ENCODE measurements at regions not wholly inside any gene's neighbourhood (a gene's known extent, or its start where the extent isn't known, plus 50 kb on each side); places are given as distances from the start of the nearest gene placed in this dataset.

GRCh38 chr4:115780268-115780667, 666.8 kb upstream of the NDST4 start:
- ATAC-seq (no peak), DNase-seq (no peak)
- H3K36me3 ChIP-seq = no peaks in the 10 kb centered on the region
- H3K27ac ChIP-seq = no peak overlapping the region
- no peaks in the 10 kb centered on the region for H3K9me3 ChIP-seq
- H3K4me1 ChIP-seq = no peaks in the 10 kb centered on the region
- TF ChIP-seq CTCF (IDR thresholded peaks at IDR 0.05) (no peak), POLR2A (IDR thresholded peaks at IDR 0.05) (no peak)
- intact Hi-C loops (cut with DNase I) = no loop called here
- no peak overlapping the region for H3K4me3 ChIP-seq
- 64 to 74% (median 68%) methylated on average over 4 of the region's 4 CpGs for WGBS, 4 donors
- H3K27me3 ChIP-seq = no peaks in the 10 kb centered on the region

DNA sequence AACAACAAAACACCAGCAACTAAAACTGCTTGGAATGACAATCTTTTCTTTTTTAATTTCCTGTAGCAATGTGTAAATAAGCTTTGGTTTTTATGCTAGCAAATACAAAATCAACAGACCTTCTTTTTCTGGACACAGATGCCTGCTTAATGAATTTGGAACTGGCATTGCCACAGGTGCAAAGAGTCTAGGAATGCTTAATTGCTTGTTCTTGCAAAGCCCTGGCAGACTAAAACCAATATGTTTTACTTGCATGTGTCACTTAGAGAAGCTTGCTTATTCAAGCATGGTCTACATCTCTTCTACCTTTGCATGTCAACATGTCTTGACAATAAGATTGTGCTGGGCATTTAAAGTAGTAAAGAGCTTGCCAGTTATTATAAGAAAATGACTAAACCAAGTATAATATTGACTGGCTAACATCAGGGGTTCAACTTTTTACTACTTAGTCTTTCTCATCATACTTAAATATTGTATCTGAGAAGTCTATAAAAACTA, 656.7 kb upstream of the NDST4 start:
- no peaks in the 10 kb centered on the region for H3K27me3 ChIP-seq
- DNase-seq (no peak), ATAC-seq (no peak)
- peaks cover 0 to 4% (median 0%) of the 10 kb centered on the region in 12 donors for H3K9me3 ChIP-seq
- H3K36me3 ChIP-seq = no peaks in the 10 kb centered on the region
- no peak overlapping the region for H3K27ac ChIP-seq
- H3K4me1 ChIP-seq = no peaks in the 10 kb centered on the region
- intact Hi-C loops (cut with DNase I) = no loop called here
- H3K4me3 ChIP-seq = no peak overlapping the region
- TF ChIP-seq POLR2A (IDR thresholded peaks at IDR 0.05) = no peak
- TF ChIP-seq CTCF (IDR thresholded peaks at IDR 0.05) = no peak

- Histone ChIP-seq H3K27ac (no peak overlapping the region), H3K9me3 (peaks cover 0 to 4% (median 0%) of the 10 kb centered on the region in 12 donors), H3K4me1 (no peaks in the 10 kb centered on the region), H3K27me3 (no peaks in the 10 kb centered on the region), H3K4me3 (no peak overlapping the region), H3K36me3 (no peaks in the 10 kb centered on the region)
- intact Hi-C loops (cut with DNase I) = no loop called here
- DNase-seq = no peak
- TF ChIP-seq CTCF (IDR thresholded peaks at IDR 0.05) (no peak), POLR2A (IDR thresholded peaks at IDR 0.05) (no peak)
- ATAC-seq = no peak
Measured at GRCh38 chr4:115769396-115769795, 656.0 kb upstream of the NDST4 start.

- DNase-seq (no peak), ATAC-seq (no peak)
- Histone ChIP-seq H3K27ac (no peak overlapping the region), H3K36me3 (no peaks in the 10 kb centered on the region), H3K9me3 (peaks cover 0 to 4% (median 0%) of the 10 kb centered on the region in 12 donors), H3K27me3 (no peaks in the 10 kb centered on the region), H3K4me3 (no peak overlapping the region), H3K4me1 (no peaks in the 10 kb centered on the region)
- no peak for TF ChIP-seq POLR2A (IDR thresholded peaks at IDR 0.05)
- WGBS, 4 donors = 56 to 81% (median 72%) methylated on average over 1 of the region's 1 CpG
- intact Hi-C loops (cut with DNase I) = no loop called here
Measured at GRCh38 chr4:115763051-115763450, 649.6 kb upstream of the NDST4 start.

DNA sequence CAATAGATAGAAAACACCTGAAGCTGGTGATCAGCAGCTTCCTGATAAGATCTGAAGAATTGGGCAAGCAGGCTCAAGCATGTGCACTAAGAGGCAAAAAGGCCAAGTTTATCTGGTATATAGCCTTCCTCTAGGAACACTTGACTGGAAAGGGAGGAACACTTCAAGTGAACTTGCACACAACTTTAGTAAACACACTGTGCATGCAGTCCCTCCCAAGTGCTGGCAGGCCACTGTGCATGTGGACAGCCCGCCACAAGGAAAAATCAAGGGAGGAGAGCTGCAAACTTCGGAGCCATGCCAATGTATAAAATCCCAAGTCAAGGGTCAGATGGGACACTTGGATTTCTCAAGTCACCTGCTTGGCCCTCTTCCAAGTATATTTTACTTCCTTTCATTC, 645.8 kb upstream of the NDST4 start:
- intact Hi-C loops (cut with DNase I) = no loop called here
- Histone ChIP-seq H3K9me3 (peaks cover 0 to 5% (median 0%) of the 10 kb centered on the region in 12 donors), H3K4me3 (no peak overlapping the region), H3K4me1 (no peaks in the 10 kb centered on the region), H3K27ac (no peak overlapping the region), H3K27me3 (no peaks in the 10 kb centered on the region), H3K36me3 (no peaks in the 10 kb centered on the region)
- DNase-seq (no peak), ATAC-seq (no peak)
- TF ChIP-seq POLR2A (IDR thresholded peaks at IDR 0.05) = no peak
- no peak for TF ChIP-seq CTCF (IDR thresholded peaks at IDR 0.05)
- WGBS, 4 donors = 80 to 92% (median 85%) methylated on average over 2 of the region's 2 CpGs

Data from heart left ventricle (tissue), 16 donors.